NOMO-1 (cell line): ENCODE measurements at regions not wholly inside any gene's neighbourhood (a gene's known extent, or its start where the extent isn't known, plus 50 kb on each side); places are given as distances from the start of the nearest gene placed in this dataset.

Experiments used
- DNase-seq, 2 experiments: peaks; one replicate each; lab custom pipeline; 2025; ENCODE audit not compliant: unreplicated experiment in 2 of 2; lab: John Stamatoyannopoulos, UW

DNA sequence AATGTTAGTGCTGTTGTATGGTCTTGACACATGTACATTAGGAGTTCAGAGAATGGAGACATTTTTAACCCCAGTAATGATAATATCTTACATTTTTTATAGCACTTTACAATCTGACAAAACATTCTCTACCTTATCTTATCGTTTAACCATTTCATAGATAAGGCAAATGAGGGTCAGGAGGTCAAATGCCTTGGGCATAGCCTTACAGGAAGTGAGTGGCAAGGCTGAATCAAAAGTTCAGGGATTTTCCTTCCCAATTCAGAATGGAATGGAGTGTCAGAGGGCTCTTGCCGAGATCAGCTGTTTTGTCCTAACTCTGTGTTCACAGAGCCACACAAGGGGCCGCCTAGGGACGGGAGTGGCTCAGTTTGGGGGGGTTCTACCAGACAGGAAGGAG is 57.6 kb upstream of the AK4 start:
- no peak for DNase-seq

DNA sequence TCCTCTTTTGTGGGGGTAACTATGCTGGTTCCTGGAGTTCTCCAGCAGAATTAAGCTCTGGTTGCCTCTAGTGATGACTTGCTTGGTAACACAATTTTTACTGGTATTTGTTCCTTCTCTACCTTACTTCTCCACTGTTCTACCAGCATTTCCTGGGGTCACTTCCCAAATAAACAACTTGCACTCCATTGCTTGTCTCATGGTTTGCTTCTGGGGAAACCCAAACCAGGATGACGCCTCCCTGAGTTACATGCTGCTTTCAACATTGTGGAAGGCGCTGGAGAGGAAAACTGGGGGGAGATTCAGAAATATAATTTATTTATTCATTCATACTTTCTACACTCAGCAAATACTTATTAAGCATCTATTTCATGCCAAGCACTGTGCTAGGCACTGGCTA is 55.3 kb upstream of the AK4 start:
- DNase-seq, result no peak

DNA sequence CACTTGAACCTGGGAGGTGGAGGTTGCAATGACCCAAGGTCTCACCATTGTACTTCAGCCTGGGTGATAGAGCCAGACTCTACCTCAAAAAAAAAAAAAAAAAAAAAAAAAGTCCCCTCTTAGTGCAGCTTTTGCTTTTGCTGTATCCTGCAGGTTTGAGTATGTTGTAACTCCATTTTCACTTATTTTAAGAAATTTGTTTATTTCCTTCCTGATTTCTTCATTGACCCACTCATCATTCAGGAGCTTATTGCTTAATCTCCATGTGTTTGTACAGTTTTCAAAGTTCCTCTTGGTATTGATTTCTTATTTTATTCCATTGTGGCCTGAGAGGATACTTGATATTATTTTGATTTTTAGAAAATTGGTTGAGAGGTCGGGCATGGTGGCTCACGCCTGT is 50.9 kb upstream of the AK4 start:
- peak; percentile 29 to 87 for DNase-seq
